Ovary (tissue), 3 donors: ENCODE measurements at regions not wholly inside any gene's neighbourhood (a gene's known extent, or its start where the extent isn't known, plus 50 kb on each side); places are given as distances from the start of the nearest gene placed in this dataset.

ENCODE experiments used
- CTCF ChIP-seq, 3 donors: fragments of 450-650 bp in 2 of 3; fragments of 200-600 bp in 1 of 3; IDR thresholded peaks; one replicate each; pipeline versions ENCODE4 v1.5.1 to v1.8.0; 2016 to 2022; ENCODE audit warnings: antibody characterized with exemption in 3 of 3, mild to moderate bottlenecking in 1 of 3
- EP300 ChIP-seq: sonication (generic); formaldehyde crosslinking; IDR thresholded peaks from one replicate; pipeline ENCODE4 v1.6.1; 2017; ENCODE audit warnings: antibody characterized with exemption
- POLR2A ChIP-seq: fragments of 450-650 bp; IDR thresholded peaks from one replicate; pipeline ENCODE4 v1.6.1; 2017; ENCODE audit warnings: antibody characterized with exemption, mild to moderate bottlenecking, moderate library complexity
- donor health status: DM: no; HTN: no; CAD: no.

GRCh38 chr3:166405465-166405864 lies 568.2 kb upstream of the BCHE start:
- TF ChIP-seq CTCF (IDR thresholded peaks at IDR 0.05) (no peak), EP300 (no peak), POLR2A (no peak)
